Iris pigment epithelial cell (primary cell): ENCODE measurements at regions not wholly inside any gene's neighbourhood (a gene's known extent, or its start where the extent isn't known, plus 50 kb on each side); places are given as distances from the start of the nearest gene placed in this dataset.

Experiments used
- DNase-seq: peaks from one replicate; pipeline ENCODE4 v3.0.0-alpha.2; 2011; ENCODE audit warnings: low read depth

- DNase-seq = no peak
Measured at GRCh38 chr2:200216310-200216709, 90.2 kb upstream of the SPATS2L start.

- no peak for DNase-seq
Measured at GRCh38 chr2:200217320-200217719, 89.2 kb upstream of the SPATS2L start.

- no peak for DNase-seq
Measured at GRCh38 chr2:200218645-200219044, 87.8 kb upstream of the SPATS2L start.

- DNase-seq = no peak
Measured at GRCh38 chr2:200219309-200220113, 87.0 kb upstream of the SPATS2L start.

- DNase-seq = no peak
Measured at GRCh38 chr2:200220251-200220650, 86.2 kb upstream of the SPATS2L start.

- no peak for DNase-seq
Measured at GRCh38 chr2:200221055-200221955, 85.2 kb upstream of the SPATS2L start.

- DNase-seq = no peak
Measured at GRCh38 chr2:200222791-200223190, 83.7 kb upstream of the SPATS2L start.

GRCh38 chr2:200223205-200223784 lies 83.2 kb upstream of the SPATS2L start:
- DNase-seq = no peak

- DNase-seq = peak; percentile 85
Measured at GRCh38 chr2:200225951-200226350, 80.5 kb upstream of the SPATS2L start.

GRCh38 chr2:200226451-200227426 lies 79.8 kb upstream of the SPATS2L start:
- DNase-seq = no peak

- no peak for DNase-seq
Measured at GRCh38 chr2:200230716-200231115, 75.8 kb upstream of the SPATS2L start.

- DNase-seq = no peak
Measured at GRCh38 chr2:200235533-200235932, 71.0 kb upstream of the SPATS2L start.

- peak; percentile 36 for DNase-seq
Measured at GRCh38 chr2:200239216-200239615, 67.3 kb upstream of the SPATS2L start.

GRCh38 chr2:200242570-200242969 lies 63.9 kb upstream of the SPATS2L start:
- DNase-seq = no peak

- no peak for DNase-seq
Measured at GRCh38 chr2:200243441-200243840, 63.1 kb upstream of the SPATS2L start.

GRCh38 chr2:200244111-200244510 lies 62.4 kb upstream of the SPATS2L start:
- no peak for DNase-seq

- peak; percentile 67 for DNase-seq
Measured at GRCh38 chr2:200247494-200247893, 59.0 kb upstream of the SPATS2L start.

GRCh38 chr2:200252265-200253067 lies 54.0 kb upstream of the SPATS2L start:
- DNase-seq = peak; percentile 71

- peak; percentile 39 for DNase-seq
Measured at GRCh38 chr2:200253639-200254038, 52.9 kb upstream of the SPATS2L start.

- DNase-seq = no peak
Measured at GRCh38 chr2:200254773-200255172, 51.7 kb upstream of the SPATS2L start.

GRCh38 chr2:200255549-200255948 lies 50.9 kb upstream of the SPATS2L start:
- DNase-seq = no peak
